ENCODE measurements at regions not wholly inside any gene's neighbourhood (a gene's known extent, or its start where the extent isn't known, plus 50 kb on each side); places are given as distances from the start of the nearest gene placed in this dataset.

DNA sequence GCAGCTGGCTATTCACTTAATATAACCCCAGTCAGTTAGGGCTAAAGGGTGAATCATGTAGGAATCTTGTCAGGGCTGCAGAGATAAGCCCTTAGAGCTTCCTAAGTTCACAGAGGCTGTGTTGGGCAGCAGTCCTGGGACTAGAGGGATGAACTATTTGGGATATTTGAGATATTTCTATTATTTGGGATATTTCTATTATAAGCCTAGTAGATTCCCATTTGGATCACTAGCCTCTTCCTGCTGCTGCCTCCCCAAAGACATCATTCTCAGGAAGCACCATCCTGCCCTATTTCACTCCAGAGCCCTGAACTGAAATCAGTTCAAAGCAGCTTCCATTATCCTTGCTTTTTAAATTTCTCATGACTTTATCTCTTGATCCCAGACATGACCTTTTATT is 501.3 kb downstream of the NUF2 start:
- peak in 2 of 5 donors; percentile 16 to 23 for DNase-seq
- TF ChIP-seq, protein P1, sequence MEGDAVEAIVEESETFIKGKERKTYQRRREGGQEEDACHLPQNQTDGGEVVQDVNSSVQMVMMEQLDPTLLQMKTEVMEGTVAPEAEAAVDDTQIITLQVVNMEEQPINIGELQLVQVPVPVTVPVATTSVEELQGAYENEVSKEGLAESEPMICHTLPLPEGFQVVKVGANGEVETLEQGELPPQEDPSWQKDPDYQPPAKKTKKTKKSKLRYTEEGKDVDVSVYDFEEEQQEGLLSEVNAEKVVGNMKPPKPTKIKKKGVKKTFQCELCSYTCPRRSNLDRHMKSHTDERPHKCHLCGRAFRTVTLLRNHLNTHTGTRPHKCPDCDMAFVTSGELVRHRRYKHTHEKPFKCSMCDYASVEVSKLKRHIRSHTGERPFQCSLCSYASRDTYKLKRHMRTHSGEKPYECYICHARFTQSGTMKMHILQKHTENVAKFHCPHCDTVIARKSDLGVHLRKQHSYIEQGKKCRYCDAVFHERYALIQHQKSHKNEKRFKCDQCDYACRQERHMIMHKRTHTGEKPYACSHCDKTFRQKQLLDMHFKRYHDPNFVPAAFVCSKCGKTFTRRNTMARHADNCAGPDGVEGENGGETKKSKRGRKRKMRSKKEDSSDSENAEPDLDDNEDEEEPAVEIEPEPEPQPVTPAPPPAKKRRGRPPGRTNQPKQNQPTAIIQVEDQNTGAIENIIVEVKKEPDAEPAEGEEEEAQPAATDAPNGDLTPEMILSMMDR (IDR thresholded peaks at IDR 0.05): no peak
- no peak for TF ChIP-seq POLR2A (IDR thresholded peaks at IDR 0.05)
- Histone ChIP-seq H3K27me3 (no peaks in the 10 kb centered on the region), H3K4me1 (peaks cover 0 to 17% (median 2%) of the 10 kb centered on the region in 12 donors), H3K4me3 (no peak overlapping the region), H3K9me3 (peaks cover 0 to 9% (median 0%) of the 10 kb centered on the region in 12 donors), H3K36me3 (no peaks in the 10 kb centered on the region), H3K27ac (peak overlapping the region in 4 of 12 donors; percentile 0 to 49 (median 16))
- peak in 2 of 4 donors; percentile 55 to 80 for ATAC-seq
- intact Hi-C loops (cut with DNase I): no loop called here

- H3K9me3 ChIP-seq: peaks cover 0 to 9% (median 0%) of the 10 kb centered on the region in 12 donors
- WGBS, 4 donors: 17 to 48% (median 26%) methylated on average over 1 of the region's 1 CpG
- TF ChIP-seq, protein P1 (IDR thresholded peaks at IDR 0.05): no peak
- TF ChIP-seq POLR2A (IDR thresholded peaks at IDR 0.05): no peak
- no peaks in the 10 kb centered on the region for H3K36me3 ChIP-seq
- intact Hi-C loops (cut with DNase I): no loop called here
- DNase-seq (peak; percentile 41 to 72 (median 59)), ATAC-seq (peak in 3 of 4 donors; percentile 39 to 87 (median 53))
- H3K27ac ChIP-seq: peak overlapping the region in 4 of 12 donors; percentile 10 to 49 (median 24)
- no peak overlapping the region for H3K4me3 ChIP-seq
- H3K27me3 ChIP-seq: no peaks in the 10 kb centered on the region
- peaks cover 0 to 17% (median 2%) of the 10 kb centered on the region in 12 donors for H3K4me1 ChIP-seq
These were observed 502.3 kb downstream of the NUF2 start for GRCh38 chr1:163824006-163824405.

DNA sequence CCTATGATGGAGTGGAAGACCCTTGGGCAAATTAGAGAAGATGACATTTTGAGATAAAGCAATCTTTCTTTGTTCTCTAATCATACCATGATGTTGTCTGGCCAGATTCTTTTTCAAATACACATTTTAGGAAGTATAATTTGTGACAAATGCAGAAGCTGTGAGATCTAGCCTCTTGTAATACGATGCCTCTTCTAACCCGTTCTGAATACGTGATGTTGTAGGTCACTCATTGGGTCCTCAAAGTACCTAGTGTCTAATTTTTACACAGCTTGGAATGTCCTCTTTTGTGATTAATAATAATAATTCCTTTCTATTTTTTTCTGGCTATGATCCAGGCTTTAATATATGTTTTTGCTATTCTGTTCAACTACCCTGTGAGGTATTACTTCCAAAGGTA is 502.7 kb downstream of the NUF2 start:
- Histone ChIP-seq H3K4me1 (peaks cover 0 to 17% (median 2%) of the 10 kb centered on the region in 12 donors), H3K9me3 (peaks cover 0 to 9% (median 0%) of the 10 kb centered on the region in 12 donors), H3K36me3 (no peaks in the 10 kb centered on the region), H3K27ac (no peak overlapping the region), H3K4me3 (no peak overlapping the region), H3K27me3 (no peaks in the 10 kb centered on the region)
- intact Hi-C loops (cut with DNase I): no loop called here
- TF ChIP-seq POLR2A (IDR thresholded peaks at IDR 0.05): no peak
- TF ChIP-seq, protein P1 (IDR thresholded peaks at IDR 0.05): no peak
- ATAC-seq (peak in 1 of 4 donors; percentile 41), DNase-seq (no peak)
- 89 to 90% (median 90%) methylated on average over 3 of the region's 3 CpGs for WGBS, 4 donors

DNA sequence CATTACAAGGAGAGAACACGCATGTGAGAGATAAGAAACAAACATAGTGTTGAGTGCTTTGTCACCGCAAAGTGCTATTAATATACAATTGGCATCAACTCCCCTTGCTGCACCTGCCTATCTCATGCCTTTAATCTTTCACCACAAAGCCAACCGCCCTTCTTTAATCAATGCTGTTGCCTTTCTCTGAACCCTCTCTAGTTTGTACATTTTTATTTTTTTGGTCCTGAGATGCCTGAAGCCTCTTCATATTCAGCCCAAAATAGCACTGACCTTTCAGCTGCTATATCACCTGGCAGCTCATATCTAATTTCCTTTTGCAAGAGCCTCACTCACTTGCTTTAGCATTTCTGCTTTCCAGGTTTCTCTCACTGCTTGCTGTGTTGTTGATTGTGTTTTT is 504.7 kb downstream of the NUF2 start:
- H3K9me3 ChIP-seq: peaks cover 0 to 9% (median 0%) of the 10 kb centered on the region in 12 donors
- no peak for DNase-seq
- TF ChIP-seq POLR2A (IDR thresholded peaks at IDR 0.05): no peak
- TF ChIP-seq, protein P1 (IDR thresholded peaks at IDR 0.05): no peak
- ATAC-seq: peak; percentile 11 to 66 (median 58)
- H3K4me1 ChIP-seq: peaks cover 0 to 17% (median 2%) of the 10 kb centered on the region in 12 donors
- H3K4me3 ChIP-seq: no peak overlapping the region
- peak overlapping the region in 1 of 12 donors; percentile 12 for H3K27ac ChIP-seq
- no peaks in the 10 kb centered on the region for H3K36me3 ChIP-seq
- no peaks in the 10 kb centered on the region for H3K27me3 ChIP-seq
- WGBS, 4 donors: 42 to 63% (median 56%) methylated on average over 3 of the region's 3 CpGs
- intact Hi-C loops (cut with DNase I): no loop called here

Data from heart left ventricle (tissue), 16 donors.